Esophagus muscularis mucosa (tissue), 3 donors: ENCODE measurements at regions not wholly inside any gene's neighbourhood (a gene's known extent, or its start where the extent isn't known, plus 50 kb on each side); places are given as distances from the start of the nearest gene placed in this dataset.

ENCODE experiments used
- POLR2A ChIP-seq: fragments of 450-650 bp; IDR thresholded peaks from one replicate; pipeline ENCODE4 v1.6.1; 2017; ENCODE audit warnings: antibody characterized with exemption, moderate library complexity, mild to moderate bottlenecking, low read depth
- TF ChIP-seq, protein P1 (sequence below), 3 experiments: fragments of 200-600 bp in 2 of 3; fragments of 450-650 bp in 1 of 3; sonication (generic) in 2 of 3; IDR thresholded peaks; one replicate each; pipeline ENCODE4 v1.5.1; 2017 to 2019; ENCODE audit warnings: antibody characterized with exemption in 3 of 3, mild to moderate bottlenecking in 2 of 3, moderate library complexity in 1 of 3

DNA sequence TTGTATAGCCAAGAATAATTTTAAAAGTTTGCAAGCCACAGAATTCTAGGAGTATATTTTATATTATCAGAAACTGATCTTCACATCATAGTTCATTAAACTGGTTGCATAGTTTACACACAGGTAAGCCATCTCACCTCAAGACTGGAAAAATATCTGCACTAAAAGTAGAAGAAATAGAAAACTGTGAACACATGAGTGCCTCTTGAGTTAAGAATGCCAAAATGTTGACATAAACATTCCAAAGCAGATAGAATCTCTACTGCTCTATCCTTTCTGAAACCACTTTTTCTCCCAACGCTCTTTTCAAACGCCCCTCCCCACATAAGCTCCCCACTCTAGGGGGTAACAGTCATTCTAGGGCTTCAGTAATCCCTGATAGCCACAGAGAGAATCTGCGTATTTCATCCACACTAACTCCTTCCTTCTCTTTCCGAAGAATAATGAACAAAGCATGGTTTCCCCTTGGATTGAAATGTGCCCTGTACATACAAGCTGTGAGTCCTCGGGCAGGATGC is 201.5 kb downstream of the IRS2 start:
- TF ChIP-seq, protein P1, sequence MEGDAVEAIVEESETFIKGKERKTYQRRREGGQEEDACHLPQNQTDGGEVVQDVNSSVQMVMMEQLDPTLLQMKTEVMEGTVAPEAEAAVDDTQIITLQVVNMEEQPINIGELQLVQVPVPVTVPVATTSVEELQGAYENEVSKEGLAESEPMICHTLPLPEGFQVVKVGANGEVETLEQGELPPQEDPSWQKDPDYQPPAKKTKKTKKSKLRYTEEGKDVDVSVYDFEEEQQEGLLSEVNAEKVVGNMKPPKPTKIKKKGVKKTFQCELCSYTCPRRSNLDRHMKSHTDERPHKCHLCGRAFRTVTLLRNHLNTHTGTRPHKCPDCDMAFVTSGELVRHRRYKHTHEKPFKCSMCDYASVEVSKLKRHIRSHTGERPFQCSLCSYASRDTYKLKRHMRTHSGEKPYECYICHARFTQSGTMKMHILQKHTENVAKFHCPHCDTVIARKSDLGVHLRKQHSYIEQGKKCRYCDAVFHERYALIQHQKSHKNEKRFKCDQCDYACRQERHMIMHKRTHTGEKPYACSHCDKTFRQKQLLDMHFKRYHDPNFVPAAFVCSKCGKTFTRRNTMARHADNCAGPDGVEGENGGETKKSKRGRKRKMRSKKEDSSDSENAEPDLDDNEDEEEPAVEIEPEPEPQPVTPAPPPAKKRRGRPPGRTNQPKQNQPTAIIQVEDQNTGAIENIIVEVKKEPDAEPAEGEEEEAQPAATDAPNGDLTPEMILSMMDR (IDR thresholded peaks at IDR 0.05), result no peak
- no peak for TF ChIP-seq POLR2A
